ENCODE measurements at regions not wholly inside any gene's neighbourhood (a gene's known extent, or its start where the extent isn't known, plus 50 kb on each side); places are given as distances from the start of the nearest gene placed in this dataset.

DNA sequence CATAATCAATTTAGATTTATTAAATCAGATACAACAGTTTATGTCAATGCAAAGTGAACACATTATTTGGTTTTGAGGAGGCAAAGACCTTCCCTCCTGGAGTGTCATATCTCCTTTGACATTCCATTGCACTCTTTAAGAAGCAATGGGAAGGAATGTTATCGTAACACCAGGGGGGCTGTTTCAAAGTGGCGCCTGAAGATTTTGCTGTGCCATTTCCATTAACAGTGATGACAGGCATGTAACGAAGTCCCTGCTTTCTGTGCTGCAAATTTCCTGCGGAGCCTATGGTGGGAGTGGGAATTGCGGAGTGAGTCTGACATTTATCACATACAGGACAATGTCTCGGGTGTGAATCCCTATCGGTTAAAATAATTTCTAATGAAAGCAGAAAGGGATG, 499.6 kb upstream of the RAB6C start:
- DNase-seq, result no peak
- TF ChIP-seq, protein P1, sequence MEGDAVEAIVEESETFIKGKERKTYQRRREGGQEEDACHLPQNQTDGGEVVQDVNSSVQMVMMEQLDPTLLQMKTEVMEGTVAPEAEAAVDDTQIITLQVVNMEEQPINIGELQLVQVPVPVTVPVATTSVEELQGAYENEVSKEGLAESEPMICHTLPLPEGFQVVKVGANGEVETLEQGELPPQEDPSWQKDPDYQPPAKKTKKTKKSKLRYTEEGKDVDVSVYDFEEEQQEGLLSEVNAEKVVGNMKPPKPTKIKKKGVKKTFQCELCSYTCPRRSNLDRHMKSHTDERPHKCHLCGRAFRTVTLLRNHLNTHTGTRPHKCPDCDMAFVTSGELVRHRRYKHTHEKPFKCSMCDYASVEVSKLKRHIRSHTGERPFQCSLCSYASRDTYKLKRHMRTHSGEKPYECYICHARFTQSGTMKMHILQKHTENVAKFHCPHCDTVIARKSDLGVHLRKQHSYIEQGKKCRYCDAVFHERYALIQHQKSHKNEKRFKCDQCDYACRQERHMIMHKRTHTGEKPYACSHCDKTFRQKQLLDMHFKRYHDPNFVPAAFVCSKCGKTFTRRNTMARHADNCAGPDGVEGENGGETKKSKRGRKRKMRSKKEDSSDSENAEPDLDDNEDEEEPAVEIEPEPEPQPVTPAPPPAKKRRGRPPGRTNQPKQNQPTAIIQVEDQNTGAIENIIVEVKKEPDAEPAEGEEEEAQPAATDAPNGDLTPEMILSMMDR (IDR thresholded peaks at IDR 0.05; ENCODE audit: insufficient read depth in 1 of 2, low read depth in 1 of 2, low read length in 1 of 2, severe bottlenecking in 1 of 2, unreplicated experiment in 1 of 2), result no peak
- POLR2A ChIA-PET, result no interaction called here
- H3K36me3 Mint-ChIP-seq (ENCODE audit: insufficient read depth, unreplicated experiment), result no peaks in the 10 kb centered on the region
- no peak overlapping the region for H3K4me3 Mint-ChIP-seq (ENCODE audit: unreplicated experiment)
- BruUV-seq (replicated peaks), result no TSS peak
- Histone ChIP-seq H3K27me3 (replicated peaks; ENCODE audit: control insufficient read depth, insufficient read depth, low read length) (peaks cover 1% of the 10 kb centered on the region; the same call in 1 of the 2 replicates), H3K36me3 (ENCODE audit: control insufficient read depth, insufficient read depth, low read length) (no peaks in the 10 kb centered on the region), H3K9me3 (no peaks in the 10 kb centered on the region), H3K4me3 (ENCODE audit: low read depth, low read length) (no peak overlapping the region), H3K4me1 (no peaks in the 10 kb centered on the region)
- CTCF ChIA-PET, result no interaction called here
- intact Hi-C loops (cut with micrococcal nuclease; ENCODE audit: unreplicated experiment), result no loop called here
- H3K4me1 Mint-ChIP-seq (ENCODE audit: low read depth, unreplicated experiment), result no peaks in the 10 kb centered on the region
- H3K27ac Mint-ChIP-seq (ENCODE audit: unreplicated experiment), result no peak overlapping the region
- peaks cover 10% of the 10 kb centered on the region for H3K27me3 Mint-ChIP-seq (ENCODE audit: insufficient read depth, unreplicated experiment)
- H3K9me3 Mint-ChIP-seq (ENCODE audit: unreplicated experiment), result no peaks in the 10 kb centered on the region

GRCh38 chr2:129480790-129481189, 498.7 kb upstream of the RAB6C start:
- Histone ChIP-seq H3K36me3 (ENCODE audit: control insufficient read depth, insufficient read depth, low read length) (no peaks in the 10 kb centered on the region), H3K4me1 (no peaks in the 10 kb centered on the region), H3K27me3 (replicated peaks; ENCODE audit: control insufficient read depth, insufficient read depth, low read length) (peaks cover 1% of the 10 kb centered on the region; the same call in 1 of the 2 replicates), H3K9me3 (no peaks in the 10 kb centered on the region), H3K4me3 (ENCODE audit: low read depth, low read length) (no peak overlapping the region)
- intact Hi-C loops (cut with micrococcal nuclease; ENCODE audit: unreplicated experiment), result no loop called here
- H3K27ac Mint-ChIP-seq (ENCODE audit: unreplicated experiment), result no peak overlapping the region
- peaks cover 13% of the 10 kb centered on the region for H3K27me3 Mint-ChIP-seq (ENCODE audit: insufficient read depth, unreplicated experiment)
- no peak for DNase-seq
- CTCF ChIA-PET, result no interaction called here
- POLR2A ChIA-PET, result no interaction called here
- no peak overlapping the region for H3K4me3 Mint-ChIP-seq (ENCODE audit: unreplicated experiment)
- TF ChIP-seq, protein P1 (IDR thresholded peaks at IDR 0.05; ENCODE audit: insufficient read depth in 1 of 2, low read depth in 1 of 2, low read length in 1 of 2, severe bottlenecking in 1 of 2, unreplicated experiment in 1 of 2), result no peak
- no peaks in the 10 kb centered on the region for H3K4me1 Mint-ChIP-seq (ENCODE audit: low read depth, unreplicated experiment)
- H3K36me3 Mint-ChIP-seq (ENCODE audit: insufficient read depth, unreplicated experiment), result no peaks in the 10 kb centered on the region
- BruUV-seq (replicated peaks), result no TSS peak
- no peaks in the 10 kb centered on the region for H3K9me3 Mint-ChIP-seq (ENCODE audit: unreplicated experiment)

- Mint-ChIP-seq H3K4me1 (ENCODE audit: low read depth, unreplicated experiment) (no peaks in the 10 kb centered on the region), H3K27ac (ENCODE audit: unreplicated experiment) (no peak overlapping the region), H3K9me3 (ENCODE audit: unreplicated experiment) (no peaks in the 10 kb centered on the region), H3K4me3 (ENCODE audit: unreplicated experiment) (no peak overlapping the region), H3K27me3 (ENCODE audit: insufficient read depth, unreplicated experiment) (peaks cover 13% of the 10 kb centered on the region), H3K36me3 (ENCODE audit: insufficient read depth, unreplicated experiment) (no peaks in the 10 kb centered on the region)
- CTCF ChIA-PET, result no interaction called here
- no peaks in the 10 kb centered on the region for H3K9me3 ChIP-seq
- BruUV-seq (replicated peaks), result no TSS peak
- H3K4me3 ChIP-seq (ENCODE audit: low read depth, low read length), result no peak overlapping the region
- no peak for DNase-seq
- TF ChIP-seq, protein P1 (IDR thresholded peaks at IDR 0.05; ENCODE audit: insufficient read depth in 1 of 2, low read depth in 1 of 2, low read length in 1 of 2, severe bottlenecking in 1 of 2, unreplicated experiment in 1 of 2), result no peak
- POLR2A ChIA-PET, result no interaction called here
- peaks cover 1% of the 10 kb centered on the region; the same call in 1 of the 2 replicates for H3K27me3 ChIP-seq (replicated peaks; ENCODE audit: control insufficient read depth, insufficient read depth, low read length)
- no peaks in the 10 kb centered on the region for H3K4me1 ChIP-seq
- intact Hi-C loops (cut with micrococcal nuclease; ENCODE audit: unreplicated experiment), result no loop called here
- H3K36me3 ChIP-seq (ENCODE audit: control insufficient read depth, insufficient read depth, low read length), result no peaks in the 10 kb centered on the region
These were observed 497.9 kb upstream of the RAB6C start for GRCh38 chr2:129481306-129482219.

All from Caco-2 (cell line).